GM23338 (cell line): ENCODE measurements at regions not wholly inside any gene's neighbourhood (a gene's known extent, or its start where the extent isn't known, plus 50 kb on each side); places are given as distances from the start of the nearest gene placed in this dataset.

Experiments used
- ATAC-seq: fragments of 200-7000 bp; cut with Tn5 transposase; 3 replicates; pipeline ENCODE4 v1.9.1; 2020
- DNase-seq: peaks from one replicate; pipeline ENCODE4 v3.0.0-alpha.2; 2015; ENCODE audit warnings: low spot score
- H2AFZ ChIP-seq: fragments of 200-600 bp; sonication (generic); 2 replicates; pipeline ENCODE4 v1.8.0; 2016; ENCODE audit warnings: antibody characterized with exemption, mild to moderate bottlenecking, moderate library complexity
- H3F3A ChIP-seq: fragments of 200-600 bp; sonication (generic); replicated peaks from 2 replicates; pipeline ENCODE4 v1.8.0; 2017; ENCODE audit warnings: antibody characterized with exemption, mixed run types, low read depth
- H3K27ac ChIP-seq: fragments of 200-600 bp; sonication (generic); 2 replicates; pipeline ENCODE4 v1.6.1; 2016; ENCODE audit warnings: low read depth
- H3K27me3 ChIP-seq: fragments of 200-600 bp; sonication (generic); 2 replicates; pipeline ENCODE4 v1.8.0; 2016; ENCODE audit warnings: mild to moderate bottlenecking, mixed run types, moderate library complexity; ENCODE audit not compliant: insufficient read depth
- H3K36me3 ChIP-seq: fragments of 200-600 bp; sonication (generic); 2 replicates; pipeline ENCODE4 v1.8.0; 2016; ENCODE audit warnings: mild to moderate bottlenecking; ENCODE audit not compliant: insufficient read depth
- H3K4me1 ChIP-seq: fragments of 200-600 bp; sonication (generic); 2 replicates; pipeline ENCODE4 v1.8.0; 2016; ENCODE audit warnings: mild to moderate bottlenecking, moderate library complexity; ENCODE audit not compliant: insufficient read depth
- H3K4me2 ChIP-seq: fragments of 200-600 bp; sonication (generic); 2 replicates; pipeline ENCODE4 v1.7.1; 2017; ENCODE audit warnings: mixed run types
- H3K4me3 ChIP-seq: fragments of 200-600 bp; sonication (generic); 2 replicates; pipeline ENCODE4 v1.6.1; 2016; ENCODE audit warnings: mixed run types
- H3K79me2 ChIP-seq: fragments of 200-600 bp; sonication (generic); replicated peaks from 2 replicates; pipeline ENCODE4 v1.8.0; 2017; ENCODE audit warnings: mild to moderate bottlenecking; ENCODE audit not compliant: insufficient read depth
- H3K9me2 ChIP-seq: fragments of 200-600 bp; sonication (generic); 2 replicates; pipeline ENCODE4 v1.8.0; 2017; ENCODE audit not compliant: insufficient read depth
- H4K20me1 ChIP-seq: fragments of 200-600 bp; sonication (generic); replicated peaks from 2 replicates; pipeline ENCODE4 v1.8.0; 2017; ENCODE audit warnings: mild to moderate bottlenecking; ENCODE audit not compliant: insufficient read depth
- H3K27ac Mint-ChIP-seq: 2 replicates; pipeline ENCODE4 v1.8.0; 2020; ENCODE audit warnings: inconsistent platforms, mild to moderate bottlenecking, moderate library complexity, mixed read lengths
- H3K27me3 Mint-ChIP-seq: 3 replicates; pipeline ENCODE4 v1.8.0; 2022; ENCODE audit warnings: low read depth, mild to moderate bottlenecking, moderate library complexity, mixed read lengths, inconsistent platforms; ENCODE audit not compliant: insufficient read depth, poor library complexity
- H3K36me3 Mint-ChIP-seq: 3 replicates; pipeline ENCODE4 v1.8.0; 2021; ENCODE audit warnings: low read depth, mild to moderate bottlenecking, inconsistent platforms, moderate library complexity, mixed read lengths
- H3K4me1 Mint-ChIP-seq: 3 replicates; pipeline ENCODE4 v1.8.0; 2020; ENCODE audit warnings: mild to moderate bottlenecking, inconsistent platforms, mixed read lengths
- H3K4me3 Mint-ChIP-seq: 3 replicates; pipeline ENCODE4 v1.8.0; 2021; ENCODE audit warnings: moderate library complexity, mild to moderate bottlenecking, inconsistent platforms, mixed read lengths
- H3K9me3 Mint-ChIP-seq: 3 replicates; pipeline ENCODE4 v1.8.0; 2020; ENCODE audit warnings: moderate library complexity, mild to moderate bottlenecking, inconsistent platforms, mixed read lengths
- CREB1 ChIP-seq: fragments of 250-450 bp; sonication (Bioruptor Pico); IDR thresholded peaks from 2 replicates; pipeline ENCODE4 v1.5.0; 2020; ENCODE audit warnings: low read depth, mild to moderate bottlenecking, moderate library complexity
- ETS1 ChIP-seq: IDR thresholded peaks from 2 replicates; pipeline ENCODE4 v1.6.1; 2016; ENCODE audit warnings: antibody characterized with exemption
- EZH2 ChIP-seq: fragments of 200-600 bp; sonication (generic); IDR thresholded peaks from one replicate; pipeline ENCODE4 v1.8.0; 2017; ENCODE audit warnings: antibody characterized with exemption, mild to moderate bottlenecking, low read depth; ENCODE audit not compliant: unreplicated experiment
- EZH2phosphoT487 ChIP-seq: fragments of 200-600 bp; sonication (generic); IDR thresholded peaks from one replicate; pipeline ENCODE4 v1.8.1; 2018; ENCODE audit warnings: antibody characterized with exemption; ENCODE audit not compliant: unreplicated experiment
- JUNB ChIP-seq: IDR thresholded peaks from one replicate; pipeline ENCODE4 v1.6.1; 2016; ENCODE audit warnings: antibody characterized with exemption; ENCODE audit not compliant: unreplicated experiment
- NANOG ChIP-seq: IDR thresholded peaks from 2 replicates; pipeline ENCODE4 v1.6.1; 2016; ENCODE audit warnings: antibody characterized with exemption, borderline replicate concordance
- POLR2AphosphoS5 ChIP-seq: IDR thresholded peaks from 2 replicates; pipeline ENCODE4 v1.6.1; 2016; ENCODE audit warnings: antibody characterized with exemption, low read depth
- REST ChIP-seq: IDR thresholded peaks from one replicate; pipeline ENCODE4 v1.6.1; 2018; ENCODE audit warnings: antibody characterized with exemption; ENCODE audit not compliant: unreplicated experiment
- STAT1 ChIP-seq: IDR thresholded peaks from one replicate; pipeline ENCODE4 v1.6.1; 2016; ENCODE audit warnings: antibody characterized with exemption; ENCODE audit not compliant: unreplicated experiment
- ZNF114 ChIP-seq: fragments of 250-450 bp; sonication (Bioruptor Pico); IDR thresholded peaks from 2 replicates; pipeline ENCODE4 v1.5.0; 2020; ENCODE audit warnings: mild to moderate bottlenecking, moderate library complexity
- ZNF331 ChIP-seq: fragments of 250-450 bp; sonication (Bioruptor Pico); IDR thresholded peaks from 2 replicates; pipeline ENCODE4 v1.5.0; 2020; ENCODE audit warnings: low read depth, mild to moderate bottlenecking, moderate library complexity
- TF ChIP-seq, protein P1 (sequence below), 2 experiments: fragments of 200-600 bp in 1 of 2; sonication (generic) in 1 of 2; conservative IDR thresholded peaks; 2 replicates each; pipeline versions ENCODE4 v1.5.1 to v1.6.1; 2016 to 2017; ENCODE audit warnings: antibody characterized with exemption in 2 of 2, low read depth in 2 of 2, mild to moderate bottlenecking in 2 of 2, moderate library complexity in 1 of 2
- TF ChIP-seq, protein P2 (sequence below): fragments of 250-450 bp; sonication (Bioruptor Pico); IDR thresholded peaks from 2 replicates; pipeline ENCODE4 v1.5.0; 2020; ENCODE audit warnings: mild to moderate bottlenecking, moderate library complexity

GRCh38 chr5:82661462-82661861, 383.3 kb upstream of the RPS23 start:
- H3K79me2 ChIP-seq: no peaks in the 10 kb centered on the region
- no peak for TF ChIP-seq JUNB
- no peak for TF ChIP-seq POLR2AphosphoS5
- TF ChIP-seq EZH2: no peak
- no peak for TF ChIP-seq CREB1
- no peak for TF ChIP-seq REST
- TF ChIP-seq ZNF114 (CRISPR knock-in tag): no peak
- TF ChIP-seq, protein P1, sequence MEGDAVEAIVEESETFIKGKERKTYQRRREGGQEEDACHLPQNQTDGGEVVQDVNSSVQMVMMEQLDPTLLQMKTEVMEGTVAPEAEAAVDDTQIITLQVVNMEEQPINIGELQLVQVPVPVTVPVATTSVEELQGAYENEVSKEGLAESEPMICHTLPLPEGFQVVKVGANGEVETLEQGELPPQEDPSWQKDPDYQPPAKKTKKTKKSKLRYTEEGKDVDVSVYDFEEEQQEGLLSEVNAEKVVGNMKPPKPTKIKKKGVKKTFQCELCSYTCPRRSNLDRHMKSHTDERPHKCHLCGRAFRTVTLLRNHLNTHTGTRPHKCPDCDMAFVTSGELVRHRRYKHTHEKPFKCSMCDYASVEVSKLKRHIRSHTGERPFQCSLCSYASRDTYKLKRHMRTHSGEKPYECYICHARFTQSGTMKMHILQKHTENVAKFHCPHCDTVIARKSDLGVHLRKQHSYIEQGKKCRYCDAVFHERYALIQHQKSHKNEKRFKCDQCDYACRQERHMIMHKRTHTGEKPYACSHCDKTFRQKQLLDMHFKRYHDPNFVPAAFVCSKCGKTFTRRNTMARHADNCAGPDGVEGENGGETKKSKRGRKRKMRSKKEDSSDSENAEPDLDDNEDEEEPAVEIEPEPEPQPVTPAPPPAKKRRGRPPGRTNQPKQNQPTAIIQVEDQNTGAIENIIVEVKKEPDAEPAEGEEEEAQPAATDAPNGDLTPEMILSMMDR (conservative IDR thresholded peaks at IDR 0.05; ENCODE audit: low read depth in 2 of 2): no peak
- TF ChIP-seq NANOG: no peak
- TF ChIP-seq STAT1: no peak
- no peak for TF ChIP-seq ZNF331 (CRISPR knock-in tag)
- TF ChIP-seq, protein P2, sequence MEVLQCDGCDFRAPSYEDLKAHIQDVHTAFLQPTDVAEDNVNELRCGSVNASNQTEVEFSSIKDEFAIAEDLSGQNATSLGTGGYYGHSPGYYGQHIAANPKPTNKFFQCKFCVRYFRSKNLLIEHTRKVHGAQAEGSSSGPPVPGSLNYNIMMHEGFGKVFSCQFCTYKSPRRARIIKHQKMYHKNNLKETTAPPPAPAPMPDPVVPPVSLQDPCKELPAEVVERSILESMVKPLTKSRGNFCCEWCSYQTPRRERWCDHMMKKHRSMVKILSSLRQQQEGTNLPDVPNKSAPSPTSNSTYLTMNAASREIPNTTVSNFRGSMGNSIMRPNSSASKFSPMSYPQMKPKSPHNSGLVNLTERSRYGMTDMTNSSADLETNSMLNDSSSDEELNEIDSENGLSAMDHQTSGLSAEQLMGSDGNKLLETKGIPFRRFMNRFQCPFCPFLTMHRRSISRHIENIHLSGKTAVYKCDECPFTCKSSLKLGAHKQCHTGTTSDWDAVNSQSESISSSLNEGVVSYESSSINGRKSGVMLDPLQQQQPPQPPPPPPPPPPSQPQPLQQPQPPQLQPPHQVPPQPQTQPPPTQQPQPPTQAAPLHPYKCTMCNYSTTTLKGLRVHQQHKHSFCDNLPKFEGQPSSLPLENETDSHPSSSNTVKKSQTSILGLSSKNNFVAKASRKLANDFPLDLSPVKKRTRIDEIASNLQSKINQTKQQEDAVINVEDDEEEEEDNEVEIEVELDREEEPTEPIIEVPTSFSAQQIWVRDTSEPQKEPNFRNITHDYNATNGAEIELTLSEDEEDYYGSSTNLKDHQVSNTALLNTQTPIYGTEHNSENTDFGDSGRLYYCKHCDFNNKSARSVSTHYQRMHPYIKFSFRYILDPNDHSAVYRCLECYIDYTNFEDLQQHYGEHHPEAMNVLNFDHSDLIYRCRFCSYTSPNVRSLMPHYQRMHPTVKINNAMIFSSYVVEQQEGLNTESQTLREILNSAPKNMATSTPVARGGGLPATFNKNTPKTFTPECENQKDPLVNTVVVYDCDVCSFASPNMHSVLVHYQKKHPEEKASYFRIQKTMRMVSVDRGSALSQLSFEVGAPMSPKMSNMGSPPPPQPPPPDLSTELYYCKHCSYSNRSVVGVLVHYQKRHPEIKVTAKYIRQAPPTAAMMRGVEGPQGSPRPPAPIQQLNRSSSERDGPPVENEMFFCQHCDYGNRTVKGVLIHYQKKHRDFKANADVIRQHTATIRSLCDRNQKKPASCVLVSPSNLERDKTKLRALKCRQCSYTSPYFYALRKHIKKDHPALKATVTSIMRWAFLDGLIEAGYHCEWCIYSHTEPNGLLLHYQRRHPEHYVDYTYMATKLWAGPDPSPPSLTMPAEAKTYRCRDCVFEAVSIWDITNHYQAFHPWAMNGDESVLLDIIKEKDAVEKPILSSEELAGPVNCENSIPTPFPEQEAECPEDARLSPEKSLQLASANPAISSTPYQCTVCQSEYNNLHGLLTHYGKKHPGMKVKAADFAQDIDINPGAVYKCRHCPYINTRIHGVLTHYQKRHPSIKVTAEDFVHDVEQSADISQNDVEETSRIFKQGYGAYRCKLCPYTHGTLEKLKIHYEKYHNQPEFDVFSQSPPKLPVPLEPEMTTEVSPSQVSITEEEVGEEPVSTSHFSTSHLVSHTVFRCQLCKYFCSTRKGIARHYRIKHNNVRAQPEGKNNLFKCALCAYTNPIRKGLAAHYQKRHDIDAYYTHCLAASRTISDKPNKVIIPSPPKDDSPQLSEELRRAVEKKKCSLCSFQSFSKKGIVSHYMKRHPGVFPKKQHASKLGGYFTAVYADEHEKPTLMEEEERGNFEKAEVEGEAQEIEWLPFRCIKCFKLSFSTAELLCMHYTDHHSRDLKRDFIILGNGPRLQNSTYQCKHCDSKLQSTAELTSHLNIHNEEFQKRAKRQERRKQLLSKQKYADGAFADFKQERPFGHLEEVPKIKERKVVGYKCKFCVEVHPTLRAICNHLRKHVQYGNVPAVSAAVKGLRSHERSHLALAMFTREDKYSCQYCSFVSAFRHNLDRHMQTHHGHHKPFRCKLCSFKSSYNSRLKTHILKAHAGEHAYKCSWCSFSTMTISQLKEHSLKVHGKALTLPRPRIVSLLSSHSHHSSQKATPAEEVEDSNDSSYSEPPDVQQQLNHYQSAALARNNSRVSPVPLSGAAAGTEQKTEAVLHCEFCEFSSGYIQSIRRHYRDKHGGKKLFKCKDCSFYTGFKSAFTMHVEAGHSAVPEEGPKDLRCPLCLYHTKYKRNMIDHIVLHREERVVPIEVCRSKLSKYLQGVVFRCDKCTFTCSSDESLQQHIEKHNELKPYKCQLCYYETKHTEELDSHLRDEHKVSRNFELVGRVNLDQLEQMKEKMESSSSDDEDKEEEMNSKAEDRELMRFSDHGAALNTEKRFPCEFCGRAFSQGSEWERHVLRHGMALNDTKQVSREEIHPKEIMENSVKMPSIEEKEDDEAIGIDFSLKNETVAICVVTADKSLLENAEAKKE (CRISPR knock-in tag): no peak
- no peak for TF ChIP-seq ETS1
- TF ChIP-seq EZH2phosphoT487: no peak
- peaks cover 14% of the 10 kb centered on the region for H3K9me2 ChIP-seq
- H3K4me1 ChIP-seq: peaks cover 5% of the 10 kb centered on the region; the same call in 1 of the 2 replicates
- H3K27ac ChIP-seq: no peak overlapping the region
- DNase-seq (no peak), ATAC-seq (no peak)
- Mint-ChIP-seq H3K27ac (no peak overlapping the region), H3K4me3 (no peak overlapping the region), H3K4me1 (no peaks in the 10 kb centered on the region), H3K27me3 (peaks cover 2% of the 10 kb centered on the region), H3K9me3 (no peaks in the 10 kb centered on the region), H3K36me3 (no peaks in the 10 kb centered on the region)
- no peak overlapping the region for H3K4me2 ChIP-seq
- no peaks in the 10 kb centered on the region for H4K20me1 ChIP-seq
- H3K4me3 ChIP-seq: no peak overlapping the region
- no peaks in the 10 kb centered on the region for H3K36me3 ChIP-seq
- no peaks in the 10 kb centered on the region for H3F3A ChIP-seq
- no peaks in the 10 kb centered on the region for H3K27me3 ChIP-seq
- no peak overlapping the region for H2AFZ ChIP-seq
